Esophagus squamous epithelium (tissue), 5 donors: ENCODE measurements at regions not wholly inside any gene's neighbourhood (a gene's known extent, or its start where the extent isn't known, plus 50 kb on each side); places are given as distances from the start of the nearest gene placed in this dataset.

ENCODE experiments used
- DNase-seq: peaks from one replicate; lab custom pipeline; 2025; lab: John Stamatoyannopoulos, UW
- H3K27ac ChIP-seq, 4 donors: fragments of 200-600 bp; sonication (generic); one replicate each; pipeline ENCODE4 v1.5.1; 2016 to 2019; ENCODE audit warnings: mild to moderate bottlenecking in 1 of 4
- H3K27me3 ChIP-seq, 4 donors: fragments of 200-600 bp; sonication (generic); 1 replicate in 3 of 4; 2 replicates in 1 of 4; pipeline versions ENCODE4 v1.5.1 to v1.6.0; 2017 to 2021; ENCODE audit warnings: antibody characterized with exemption in 1 of 4
- H3K36me3 ChIP-seq, 3 donors: fragments of 200-600 bp; sonication (generic); one replicate each; pipeline ENCODE4 v1.5.1; 2016 to 2019
- H3K4me1 ChIP-seq, 3 donors: fragments of 200-600 bp; sonication (generic); one replicate each; pipeline ENCODE4 v1.5.1; 2017 to 2019
- H3K4me3 ChIP-seq, 4 donors: fragments of 200-600 bp; sonication (generic); 1 replicate in 3 of 4; 2 replicates in 1 of 4; pipeline ENCODE4 v1.5.1; 2016 to 2019; ENCODE audit warnings: mild to moderate bottlenecking in 2 of 4, moderate library complexity in 1 of 4
- H3K9me3 ChIP-seq, 3 donors: fragments of 200-600 bp; sonication (generic); one replicate each; pipeline ENCODE4 v1.5.1; 2016 to 2019
- POLR2A ChIP-seq, 4 donors: fragments of 450-650 bp; IDR thresholded peaks; one replicate each; pipeline ENCODE4 v1.6.1; 2017; ENCODE audit warnings: antibody characterized with exemption in 4 of 4, mild to moderate bottlenecking in 4 of 4, moderate library complexity in 3 of 4
- WGBS, 2 donors: methylation state at CpG; one replicate each; pipeline ENCODE4 v1.1.5; 2018; 5-methylcytosine and 5-hydroxymethylcytosine counted together
- intact Hi-C: fragments of 100-400 bp; cut with DNase I; formaldehyde crosslinking; loops from one replicate; pipeline ENCODE4 v1.15.0; 2022
- TF ChIP-seq, protein P1 (sequence below), 6 experiments: fragments of 450-650 bp in 4 of 6; fragments of 200-600 bp in 2 of 6; sonication (generic) in 2 of 6; IDR thresholded peaks; one replicate each; pipeline ENCODE4 v1.5.1; 2016 to 2019; ENCODE audit warnings: antibody characterized with exemption in 6 of 6, mild to moderate bottlenecking in 4 of 6, moderate library complexity in 4 of 6
- donor health status: DM: yes; HTN: yes; CAD: no.

- 72 to 74% methylated on average over 12 to 14 of the region's 15 CpGs for WGBS, 2 donors
- intact Hi-C loops: no loop called here
These were observed 202.8 kb upstream of the DIO3 start for GRCh38 chr14:101358320-101359125.

DNA sequence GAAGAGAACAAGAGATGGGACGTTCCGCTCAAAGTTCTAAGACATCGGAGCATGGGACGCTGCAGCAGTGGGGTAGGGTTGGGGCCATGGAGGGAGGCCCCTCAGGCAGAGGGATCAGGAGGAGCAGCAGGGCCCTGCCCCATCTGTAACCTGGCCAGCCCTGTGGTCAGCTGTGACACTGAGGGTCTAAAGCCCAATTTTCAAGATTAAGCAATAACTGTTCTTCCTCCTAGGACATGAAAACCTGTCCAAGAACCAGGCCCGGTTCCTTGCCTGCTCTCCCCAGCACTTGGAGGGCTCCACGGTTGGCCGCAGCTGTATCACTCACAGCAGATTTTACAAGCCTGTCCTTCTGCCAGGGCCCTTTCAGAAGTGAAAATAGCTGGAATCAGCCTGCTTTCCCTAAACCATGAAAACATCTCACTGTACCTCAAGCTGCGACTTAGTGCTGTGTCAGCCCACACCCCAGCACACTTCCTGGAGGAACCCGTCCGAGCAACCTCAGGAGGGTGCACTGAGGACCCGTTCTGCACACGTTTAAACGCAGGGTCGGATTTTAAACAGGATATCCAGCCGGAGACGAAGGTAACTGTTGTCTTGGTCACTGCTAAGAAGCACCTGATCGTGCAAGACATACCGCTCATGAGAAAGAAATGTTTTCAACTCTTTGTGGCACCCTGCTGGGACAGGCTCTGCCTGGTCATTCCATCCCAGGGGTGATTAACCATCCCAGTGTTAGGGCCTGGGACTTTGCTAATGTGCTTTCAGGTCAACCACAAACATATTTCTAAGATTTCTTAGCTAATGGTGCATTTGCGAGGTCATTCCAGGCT lies 201.9 kb upstream of the DIO3 start:
- no peak for DNase-seq
- peaks cover 0 to 5% (median 0%) of the 10 kb centered on the region in 4 donors for H3K27me3 ChIP-seq
- peaks cover 0 to 5% (median 0%) of the 10 kb centered on the region in 3 donors for H3K9me3 ChIP-seq
- H3K27ac ChIP-seq: peak overlapping the region; percentile 55 to 88 (median 76)
- TF ChIP-seq, protein P1, sequence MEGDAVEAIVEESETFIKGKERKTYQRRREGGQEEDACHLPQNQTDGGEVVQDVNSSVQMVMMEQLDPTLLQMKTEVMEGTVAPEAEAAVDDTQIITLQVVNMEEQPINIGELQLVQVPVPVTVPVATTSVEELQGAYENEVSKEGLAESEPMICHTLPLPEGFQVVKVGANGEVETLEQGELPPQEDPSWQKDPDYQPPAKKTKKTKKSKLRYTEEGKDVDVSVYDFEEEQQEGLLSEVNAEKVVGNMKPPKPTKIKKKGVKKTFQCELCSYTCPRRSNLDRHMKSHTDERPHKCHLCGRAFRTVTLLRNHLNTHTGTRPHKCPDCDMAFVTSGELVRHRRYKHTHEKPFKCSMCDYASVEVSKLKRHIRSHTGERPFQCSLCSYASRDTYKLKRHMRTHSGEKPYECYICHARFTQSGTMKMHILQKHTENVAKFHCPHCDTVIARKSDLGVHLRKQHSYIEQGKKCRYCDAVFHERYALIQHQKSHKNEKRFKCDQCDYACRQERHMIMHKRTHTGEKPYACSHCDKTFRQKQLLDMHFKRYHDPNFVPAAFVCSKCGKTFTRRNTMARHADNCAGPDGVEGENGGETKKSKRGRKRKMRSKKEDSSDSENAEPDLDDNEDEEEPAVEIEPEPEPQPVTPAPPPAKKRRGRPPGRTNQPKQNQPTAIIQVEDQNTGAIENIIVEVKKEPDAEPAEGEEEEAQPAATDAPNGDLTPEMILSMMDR (IDR thresholded peaks at IDR 0.05): no peak
- no peak for TF ChIP-seq POLR2A (IDR thresholded peaks at IDR 0.05)
- 62% methylated on average over 13 to 18 of the region's 19 CpGs for WGBS, 2 donors
- peaks cover 0 to 31% (median 19%) of the 10 kb centered on the region in 3 donors for H3K4me1 ChIP-seq
- no peaks in the 10 kb centered on the region for H3K36me3 ChIP-seq
- H3K4me3 ChIP-seq: peak overlapping the region in 2 of 4 donors; percentile 7 to 31
- intact Hi-C loops: no loop called here

More at GRCh38 chr14:101358320-101359125, 202.8 kb upstream of the DIO3 start:
- Histone ChIP-seq H3K27me3 (peaks cover 0 to 5% (median 0%) of the 10 kb centered on the region in 4 donors), H3K36me3 (no peaks in the 10 kb centered on the region), H3K27ac (peak overlapping the region; percentile 55 to 88 (median 76)), H3K4me3 (no peak overlapping the region), H3K4me1 (peaks cover 0 to 23% (median 14%) of the 10 kb centered on the region in 3 donors), H3K9me3 (peaks cover 0 to 5% (median 0%) of the 10 kb centered on the region in 3 donors)
- no peak for TF ChIP-seq POLR2A (IDR thresholded peaks at IDR 0.05)
- TF ChIP-seq, protein P1 (IDR thresholded peaks at IDR 0.05): no peak
- no peak for DNase-seq

- H3K4me1 ChIP-seq: peaks cover 0 to 31% (median 21%) of the 10 kb centered on the region in 3 donors
- 28% methylated on average over 11 to 15 of the region's 21 CpGs for WGBS, 2 donors
- H3K27me3 ChIP-seq: peaks cover 0 to 12% (median 0%) of the 10 kb centered on the region in 4 donors
- no peaks in the 10 kb centered on the region for H3K36me3 ChIP-seq
- peak overlapping the region in 1 of 4 donors; percentile 7 for H3K4me3 ChIP-seq
- DNase-seq: no peak
- intact Hi-C loops: no loop called here
- TF ChIP-seq POLR2A (IDR thresholded peaks at IDR 0.05): no peak
- TF ChIP-seq, protein P1 (IDR thresholded peaks at IDR 0.05): no peak
- H3K27ac ChIP-seq: peak overlapping the region; percentile 55 to 88 (median 80)
- peaks cover 0 to 5% (median 0%) of the 10 kb centered on the region in 3 donors for H3K9me3 ChIP-seq
These were observed 201.0 kb upstream of the DIO3 start for GRCh38 chr14:101360054-101360911.

DNA sequence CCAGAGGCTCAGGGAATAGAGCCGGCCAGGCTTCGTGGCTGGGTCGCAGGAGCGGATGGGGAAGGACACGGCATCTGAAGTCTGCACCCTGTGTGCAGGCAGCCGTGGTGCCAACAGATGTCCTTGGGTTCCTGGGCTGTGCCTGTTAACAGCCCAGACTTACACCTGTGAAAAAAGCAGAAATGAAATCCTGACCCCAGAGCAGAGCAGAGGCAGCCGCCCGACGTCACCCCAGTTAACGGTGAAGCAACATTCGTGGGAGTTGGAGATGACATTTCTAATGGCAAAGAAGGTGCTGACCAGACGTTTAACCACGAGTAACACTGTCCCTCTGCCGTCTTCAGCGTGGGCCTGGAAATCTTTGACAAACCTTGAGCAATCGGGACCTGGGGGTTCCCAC lies 200.3 kb upstream of the DIO3 start:
- WGBS, 2 donors: 78 to 89% methylated on average over 3 to 4 of the region's 16 CpGs
- TF ChIP-seq, protein P1 (IDR thresholded peaks at IDR 0.05): no peak
- no peak for TF ChIP-seq POLR2A (IDR thresholded peaks at IDR 0.05)
- intact Hi-C loops: no loop called here
- H3K36me3 ChIP-seq: no peaks in the 10 kb centered on the region
- H3K27me3 ChIP-seq: peaks cover 0 to 18% (median 0%) of the 10 kb centered on the region in 4 donors
- peaks cover 0 to 36% (median 27%) of the 10 kb centered on the region in 3 donors for H3K4me1 ChIP-seq
- DNase-seq: no peak
- peaks cover 0 to 5% (median 0%) of the 10 kb centered on the region in 3 donors for H3K9me3 ChIP-seq
- H3K4me3 ChIP-seq: no peak overlapping the region
- peak overlapping the region; percentile 49 to 88 (median 80) for H3K27ac ChIP-seq
